GM12892 (cell line): ENCODE measurements at regions not wholly inside any gene's neighbourhood (a gene's known extent, or its start where the extent isn't known, plus 50 kb on each side); places are given as distances from the start of the nearest gene placed in this dataset.

Experiments used
- POLR2A ChIP-seq: IDR thresholded peaks from 2 replicates; pipeline ENCODE4 v1.6.1; 2011; ENCODE audit warnings: low read depth, low read length, control low read depth
- POLR2AphosphoS5 ChIP-seq: IDR thresholded peaks from 2 replicates; pipeline ENCODE4 v1.6.1; 2011; ENCODE audit warnings: low read depth, low read length, control low read depth
- TAF1 ChIP-seq: IDR thresholded peaks from 2 replicates; pipeline ENCODE4 v1.6.1; 2011; ENCODE audit warnings: low read depth, mild to moderate bottlenecking, control low read depth, low read length, borderline replicate concordance

- TF ChIP-seq TAF1 (no peak), POLR2A (no peak), POLR2AphosphoS5 (no peak)
These were observed 464.0 kb downstream of the TRIB2 start for GRCh38 chr2:13180729-13181128.
